Mucosa of stomach (tissue), 1 donor: ENCODE measurements at regions not wholly inside any gene's neighbourhood (a gene's known extent, or its start where the extent isn't known, plus 50 kb on each side); places are given as distances from the start of the nearest gene placed in this dataset.
"Not testable (repeated sequence)": the region's sequence is repeated elsewhere in the genome, so short reads cannot be mapped to it uniquely, and the experiment has no call there.

ENCODE experiments used
- H3K27me3 ChIP-seq: one replicate; pipeline ENCODE4 v1.7.0; 2013; ENCODE audit warnings: mild to moderate bottlenecking, low read length; ENCODE audit not compliant: control insufficient read depth, insufficient read depth
- H3K36me3 ChIP-seq: one replicate; pipeline ENCODE4 v1.7.0; 2013; ENCODE audit warnings: low read length; ENCODE audit not compliant: control insufficient read depth, insufficient read depth
- H3K4me1 ChIP-seq: one replicate; pipeline ENCODE4 v1.7.0; 2013; ENCODE audit warnings: mild to moderate bottlenecking, low read length; ENCODE audit not compliant: control insufficient read depth, insufficient read depth
- H3K4me3 ChIP-seq: one replicate; pipeline ENCODE4 v1.7.0; 2013; ENCODE audit warnings: low read length
- H3K9ac ChIP-seq: one replicate; pipeline ENCODE4 v1.7.0; 2013; ENCODE audit warnings: mild to moderate bottlenecking, low read length, moderate library complexity
- H3K9me3 ChIP-seq: one replicate; pipeline ENCODE4 v1.7.0; 2013; ENCODE audit warnings: mild to moderate bottlenecking, low read length, moderate library complexity; ENCODE audit not compliant: control insufficient read depth
- donor health status: Pancreatic carcinoma.

- H3K4me1 ChIP-seq, H3K36me3 ChIP-seq, H3K27me3 ChIP-seq, H3K9me3 ChIP-seq, H3K9ac ChIP-seq, H3K4me3 ChIP-seq: not testable (repeated sequence)
Observed at GRCh38 chr17:68757866-68758757, 156.9 kb upstream of the FAM20A start.

- no peaks in the 10 kb centered on the region for H3K27me3 ChIP-seq
- H3K9ac ChIP-seq, result no peak overlapping the region
- no peaks in the 10 kb centered on the region for H3K9me3 ChIP-seq
- H3K4me1 ChIP-seq, result peaks cover 4% of the 10 kb centered on the region
- no peak overlapping the region for H3K4me3 ChIP-seq
- no peaks in the 10 kb centered on the region for H3K36me3 ChIP-seq
Observed at GRCh38 chr17:68753985-68754769, 153.0 kb upstream of the FAM20A start.

- Histone ChIP-seq H3K4me1 (no peaks in the 10 kb centered on the region), H3K36me3 (no peaks in the 10 kb centered on the region), H3K9me3 (no peaks in the 10 kb centered on the region), H3K27me3 (no peaks in the 10 kb centered on the region), H3K9ac (no peak overlapping the region), H3K4me3 (no peak overlapping the region)
Observed at GRCh38 chr17:68750208-68750562, 149.0 kb upstream of the FAM20A start.

GRCh38 chr17:68749349-68750207 lies 148.4 kb upstream of the FAM20A start:
- H3K4me1 ChIP-seq, result no peaks in the 10 kb centered on the region
- no peak overlapping the region for H3K4me3 ChIP-seq
- H3K36me3 ChIP-seq, result no peaks in the 10 kb centered on the region

GRCh38 chr17:68748381-68748780 lies 147.2 kb upstream of the FAM20A start:
- H3K4me3 ChIP-seq, result no peak overlapping the region
- no peaks in the 10 kb centered on the region for H3K4me1 ChIP-seq
- H3K27me3 ChIP-seq, result no peaks in the 10 kb centered on the region
- H3K36me3 ChIP-seq, result no peaks in the 10 kb centered on the region
- H3K9me3 ChIP-seq, result no peaks in the 10 kb centered on the region
- H3K9ac ChIP-seq, result no peak overlapping the region

More at GRCh38 chr17:68749349-68750207, 148.4 kb upstream of the FAM20A start:
- no peaks in the 10 kb centered on the region for H3K27me3 ChIP-seq
- H3K9ac ChIP-seq, result no peak overlapping the region
- no peaks in the 10 kb centered on the region for H3K9me3 ChIP-seq

GRCh38 chr17:68740555-68741447 lies 139.6 kb upstream of the FAM20A start:
- Histone ChIP-seq H3K9ac (no peak overlapping the region), H3K4me3 (no peak overlapping the region), H3K27me3 (no peaks in the 10 kb centered on the region), H3K9me3 (peaks cover 8% of the 10 kb centered on the region), H3K4me1 (no peaks in the 10 kb centered on the region), H3K36me3 (no peaks in the 10 kb centered on the region)

DNA sequence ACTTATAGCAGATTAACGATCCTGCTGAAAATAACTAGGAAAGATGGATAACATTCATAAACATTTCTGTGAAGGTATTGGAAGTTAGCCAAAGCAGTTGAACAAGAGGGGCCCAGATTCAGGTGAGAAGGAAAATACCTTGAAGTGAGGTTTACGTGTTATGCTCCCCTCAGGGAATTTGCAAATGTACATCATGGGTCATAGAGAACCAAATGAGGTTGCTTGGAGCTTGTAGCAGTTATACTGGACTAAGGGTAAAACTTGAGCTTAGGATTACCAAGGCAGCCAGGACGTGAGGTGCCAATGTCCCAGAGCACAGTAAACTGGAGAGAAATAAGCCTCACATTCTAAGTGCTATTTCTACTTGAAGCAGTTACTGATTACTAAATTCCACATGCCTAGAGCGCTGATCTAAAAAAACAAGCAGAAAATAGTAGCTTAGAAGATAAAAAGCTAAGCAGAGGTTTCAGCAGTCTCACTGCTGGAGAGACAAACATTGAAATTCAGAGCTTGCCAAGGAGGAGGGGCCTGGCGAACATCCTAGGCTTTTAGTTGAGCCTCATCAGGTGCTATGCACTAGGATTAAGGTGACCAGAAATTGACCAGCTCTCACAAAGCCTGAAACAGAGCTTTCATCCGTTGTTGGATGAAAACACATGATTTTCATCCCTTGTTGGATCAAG lies 136.7 kb upstream of the FAM20A start:
- Histone ChIP-seq H3K36me3 (no peaks in the 10 kb centered on the region), H3K27me3 (no peaks in the 10 kb centered on the region), H3K4me1 (peaks cover 15% of the 10 kb centered on the region), H3K9me3 (peaks cover 8% of the 10 kb centered on the region), H3K9ac (no peak overlapping the region), H3K4me3 (no peak overlapping the region)

GRCh38 chr17:68734931-68735330 lies 133.8 kb upstream of the FAM20A start:
- H3K4me1 ChIP-seq, result peaks cover 26% of the 10 kb centered on the region
- no peak overlapping the region for H3K4me3 ChIP-seq
- no peaks in the 10 kb centered on the region for H3K9me3 ChIP-seq
- H3K9ac ChIP-seq, result no peak overlapping the region
- H3K36me3 ChIP-seq, result no peaks in the 10 kb centered on the region
- H3K27me3 ChIP-seq, result no peaks in the 10 kb centered on the region

DNA sequence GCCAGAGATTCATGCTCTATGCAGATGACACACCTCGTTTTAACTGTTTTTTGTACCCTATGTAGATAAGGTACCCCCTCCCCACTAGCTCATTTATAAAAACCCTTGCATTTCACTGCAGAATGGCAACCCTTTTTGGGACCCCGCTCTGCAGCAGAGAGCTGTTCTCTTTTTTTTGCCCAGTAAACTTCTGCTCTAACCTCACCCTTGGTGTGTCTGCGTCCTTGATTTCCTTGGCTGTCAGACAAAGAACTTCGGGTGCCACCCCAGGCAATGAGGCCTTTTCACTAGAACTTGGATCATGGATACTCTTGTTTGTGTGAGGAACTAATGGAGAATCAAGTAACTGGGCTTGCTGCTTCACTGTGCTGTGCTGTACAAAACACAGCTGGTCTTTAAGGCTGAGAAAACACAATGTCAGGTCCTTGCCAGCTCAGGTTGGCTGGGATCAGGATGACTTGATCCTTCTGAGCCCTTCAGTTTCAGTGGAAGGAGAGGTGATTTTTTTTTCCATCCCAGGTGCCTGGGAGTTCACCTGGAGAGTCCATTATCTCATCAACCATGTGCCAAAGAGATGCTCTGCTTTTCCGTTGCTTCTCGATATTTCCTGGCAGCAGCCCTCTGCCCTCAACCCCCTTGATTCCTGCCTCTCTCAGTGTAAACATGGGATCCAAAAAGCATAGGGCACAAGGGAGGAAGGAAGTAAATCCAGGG lies 133.2 kb upstream of the FAM20A start:
- Histone ChIP-seq H3K9me3 (no peaks in the 10 kb centered on the region), H3K4me1 (peaks cover 26% of the 10 kb centered on the region), H3K36me3 (no peaks in the 10 kb centered on the region), H3K9ac (no peak overlapping the region), H3K27me3 (no peaks in the 10 kb centered on the region), H3K4me3 (no peak overlapping the region)

DNA sequence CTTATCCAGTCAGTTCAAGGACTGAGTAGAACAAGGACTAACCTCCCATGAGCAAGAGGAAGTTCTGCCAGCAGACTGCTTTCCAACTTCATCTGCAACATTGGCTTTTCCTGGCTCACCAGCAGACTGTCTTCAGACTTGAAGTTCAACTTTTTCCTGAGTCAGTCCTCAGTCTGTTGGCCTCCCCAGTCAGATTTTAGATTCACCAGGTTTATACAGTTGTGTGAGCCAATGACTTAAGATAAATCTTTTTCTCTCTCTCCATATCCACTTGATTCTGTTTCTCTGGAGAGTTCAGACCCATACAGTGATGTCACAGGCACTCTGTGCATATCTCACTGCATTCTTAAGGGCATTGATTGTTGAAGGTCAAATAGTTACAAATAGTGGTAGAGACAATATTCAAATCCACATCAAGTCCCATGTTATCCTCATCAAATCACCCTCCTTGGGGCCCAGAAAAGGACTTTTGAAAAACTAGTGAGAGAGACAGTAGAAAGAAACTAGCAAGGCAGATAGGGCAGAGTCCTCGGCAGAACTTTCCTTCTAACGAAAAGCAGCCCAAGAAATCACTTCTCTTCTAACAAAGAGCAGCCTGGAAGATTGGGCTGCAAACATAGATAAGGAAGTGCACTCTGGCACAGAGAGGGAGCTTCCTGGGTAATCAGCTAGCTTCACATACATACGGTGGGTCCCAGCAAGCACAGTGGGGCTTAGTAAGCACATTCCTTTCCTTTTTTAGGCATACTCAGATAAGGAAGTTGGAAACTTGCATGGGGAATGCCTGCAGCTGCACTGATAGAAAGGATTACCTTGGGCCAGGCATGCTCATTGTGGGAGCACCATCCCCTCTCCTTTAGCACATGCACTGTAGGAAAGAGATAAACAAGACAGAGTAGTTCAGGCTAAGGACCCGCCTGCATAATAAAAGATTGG lies 132.3 kb upstream of the FAM20A start:
- Histone ChIP-seq H3K27me3 (no peaks in the 10 kb centered on the region), H3K36me3 (no peaks in the 10 kb centered on the region), H3K9ac (no peak overlapping the region), H3K4me1 (peaks cover 26% of the 10 kb centered on the region), H3K4me3 (no peak overlapping the region), H3K9me3 (no peaks in the 10 kb centered on the region)
